Brain microvascular endothelial cell (primary cell): ENCODE measurements at regions not wholly inside any gene's neighbourhood (a gene's known extent, or its start where the extent isn't known, plus 50 kb on each side); places are given as distances from the start of the nearest gene placed in this dataset.

Experiments
- DNase-seq: peaks from one replicate; pipeline ENCODE4 v3.0.0-alpha.2; 2020
- H3K27ac ChIP-seq: fragments of 250-450 bp; sonication (Bioruptor Pico); 2 replicates; pipeline ENCODE4 v1.5.1; 2020; ENCODE audit warnings: mild to moderate bottlenecking, moderate library complexity
- H3K27me3 ChIP-seq: fragments of 250-450 bp; sonication (Bioruptor Pico); replicated peaks from 2 replicates; pipeline ENCODE4 v1.5.1; 2020; ENCODE audit warnings: mild to moderate bottlenecking
- H3K36me3 ChIP-seq: fragments of 250-450 bp; sonication (Bioruptor Pico); replicated peaks from 2 replicates; pipeline ENCODE4 v1.5.1; 2020; ENCODE audit warnings: mild to moderate bottlenecking
- H3K4me3 ChIP-seq: 2 replicates; pipeline ENCODE4 v1.5.1; 2011; ENCODE audit warnings: low read depth, mild to moderate bottlenecking, control low read depth, low read length, moderate library complexity
- in situ Hi-C: cut with HindIII; loops from 2 replicates; pipeline ENCODE4 v1.10.0; 2017; ENCODE audit warnings: low sequenced_read_pairs, low pct_ligation_motif_present
- TF ChIP-seq, protein P1 (sequence below): IDR thresholded peaks from 2 replicates; pipeline ENCODE4 v1.5.1; 2011; ENCODE audit warnings: low read depth, mild to moderate bottlenecking, moderate library complexity, low read length, control low read depth, inconsistent platforms; ENCODE audit errors: missing control alignments

DNA sequence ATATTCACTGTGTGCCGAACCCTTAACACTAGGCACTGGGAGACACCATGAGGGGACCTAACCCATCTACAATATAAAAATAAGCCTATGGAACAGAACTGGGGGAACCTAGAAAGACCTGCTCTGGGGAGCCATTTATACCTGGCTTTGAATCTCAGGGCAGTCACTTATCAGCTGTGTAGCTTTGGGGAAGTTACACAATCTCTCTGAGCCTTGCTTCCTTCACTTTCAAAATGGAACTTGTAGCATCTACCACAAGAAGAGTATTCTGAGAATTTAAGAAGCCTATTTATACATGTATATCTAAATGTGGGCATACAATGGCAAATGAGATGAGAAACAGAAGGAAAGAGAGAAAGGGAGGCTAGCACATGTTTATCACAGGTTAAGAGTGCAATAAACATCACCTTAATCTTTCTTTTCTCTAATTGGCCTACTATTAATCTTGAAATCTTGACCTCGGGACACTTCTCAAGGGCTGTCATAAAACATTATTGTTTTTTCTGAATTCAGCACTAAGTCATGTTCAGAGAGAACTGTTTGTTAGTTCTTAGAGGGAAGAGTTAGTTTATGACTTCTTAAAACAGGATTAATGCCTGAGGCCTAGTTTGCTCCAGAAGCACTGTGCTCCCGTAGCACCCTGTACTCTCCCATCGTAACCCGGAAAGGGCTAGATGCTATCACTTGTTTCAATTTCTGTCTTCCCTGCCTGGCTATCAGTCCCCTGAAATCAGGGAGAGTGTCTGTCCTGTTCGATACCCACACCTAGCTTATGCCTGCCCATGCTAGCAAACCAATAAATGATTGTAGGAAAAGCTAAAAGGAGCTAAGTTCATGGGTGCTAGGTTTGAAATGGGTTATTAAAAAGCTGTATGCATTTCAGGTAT, 606.4 kb upstream of the CLINT1 start:
- in situ Hi-C loops, result no loop called here
- Histone ChIP-seq H3K4me3 (no peak overlapping the region), H3K36me3 (no peaks in the 10 kb centered on the region), H3K27me3 (no peaks in the 10 kb centered on the region), H3K27ac (no peak overlapping the region)
- TF ChIP-seq, protein P1, sequence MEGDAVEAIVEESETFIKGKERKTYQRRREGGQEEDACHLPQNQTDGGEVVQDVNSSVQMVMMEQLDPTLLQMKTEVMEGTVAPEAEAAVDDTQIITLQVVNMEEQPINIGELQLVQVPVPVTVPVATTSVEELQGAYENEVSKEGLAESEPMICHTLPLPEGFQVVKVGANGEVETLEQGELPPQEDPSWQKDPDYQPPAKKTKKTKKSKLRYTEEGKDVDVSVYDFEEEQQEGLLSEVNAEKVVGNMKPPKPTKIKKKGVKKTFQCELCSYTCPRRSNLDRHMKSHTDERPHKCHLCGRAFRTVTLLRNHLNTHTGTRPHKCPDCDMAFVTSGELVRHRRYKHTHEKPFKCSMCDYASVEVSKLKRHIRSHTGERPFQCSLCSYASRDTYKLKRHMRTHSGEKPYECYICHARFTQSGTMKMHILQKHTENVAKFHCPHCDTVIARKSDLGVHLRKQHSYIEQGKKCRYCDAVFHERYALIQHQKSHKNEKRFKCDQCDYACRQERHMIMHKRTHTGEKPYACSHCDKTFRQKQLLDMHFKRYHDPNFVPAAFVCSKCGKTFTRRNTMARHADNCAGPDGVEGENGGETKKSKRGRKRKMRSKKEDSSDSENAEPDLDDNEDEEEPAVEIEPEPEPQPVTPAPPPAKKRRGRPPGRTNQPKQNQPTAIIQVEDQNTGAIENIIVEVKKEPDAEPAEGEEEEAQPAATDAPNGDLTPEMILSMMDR, result no peak
- no peak for DNase-seq

DNA sequence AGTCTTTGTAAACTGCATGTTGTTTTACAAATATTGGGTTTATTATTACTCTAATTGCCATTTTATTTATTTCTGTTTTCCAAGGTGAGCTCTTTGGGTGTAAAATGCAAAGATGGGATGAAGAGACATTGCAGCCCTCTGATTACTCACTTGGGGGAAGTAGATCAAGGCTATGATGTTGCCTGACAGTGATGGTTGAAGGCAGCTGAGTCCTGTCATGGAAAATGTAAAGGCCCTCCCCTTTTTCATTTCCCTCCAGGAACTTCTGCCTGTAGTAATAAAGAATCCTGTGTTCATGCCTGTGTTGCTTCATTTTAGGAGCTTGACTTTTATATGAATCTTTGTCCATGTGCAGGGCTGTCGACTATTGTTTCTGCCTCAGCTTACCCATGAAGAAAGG, 605.4 kb upstream of the CLINT1 start:
- H3K27ac ChIP-seq, result no peak overlapping the region
- no peak overlapping the region for H3K4me3 ChIP-seq
- TF ChIP-seq, protein P1, result no peak
- no peak for DNase-seq
- in situ Hi-C loops, result no loop called here
- H3K27me3 ChIP-seq, result no peaks in the 10 kb centered on the region
- H3K36me3 ChIP-seq, result no peaks in the 10 kb centered on the region

DNA sequence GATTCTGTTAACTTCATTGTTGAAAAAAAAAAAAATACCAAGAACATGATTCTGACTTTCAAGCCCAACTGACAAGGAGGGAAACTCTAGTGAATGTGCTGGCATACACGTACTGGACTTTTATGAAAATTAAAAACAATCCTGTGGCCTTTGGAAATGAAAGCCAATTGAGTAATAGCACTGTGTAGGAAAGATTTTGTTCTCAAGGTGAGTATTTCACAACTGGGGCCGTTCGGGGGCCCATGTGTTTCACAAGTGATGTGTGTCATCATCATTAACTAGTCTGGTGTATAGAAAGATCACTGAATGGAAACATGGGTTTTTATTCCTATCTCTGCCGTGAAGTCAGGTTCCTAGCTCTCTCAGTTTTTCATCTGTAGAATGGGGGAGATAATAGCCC, 605.0 kb upstream of the CLINT1 start:
- Histone ChIP-seq H3K4me3 (no peak overlapping the region), H3K27ac (no peak overlapping the region), H3K36me3 (no peaks in the 10 kb centered on the region), H3K27me3 (no peaks in the 10 kb centered on the region)
- in situ Hi-C loops, result no loop called here
- DNase-seq, result no peak
- TF ChIP-seq, protein P1, result no peak

DNA sequence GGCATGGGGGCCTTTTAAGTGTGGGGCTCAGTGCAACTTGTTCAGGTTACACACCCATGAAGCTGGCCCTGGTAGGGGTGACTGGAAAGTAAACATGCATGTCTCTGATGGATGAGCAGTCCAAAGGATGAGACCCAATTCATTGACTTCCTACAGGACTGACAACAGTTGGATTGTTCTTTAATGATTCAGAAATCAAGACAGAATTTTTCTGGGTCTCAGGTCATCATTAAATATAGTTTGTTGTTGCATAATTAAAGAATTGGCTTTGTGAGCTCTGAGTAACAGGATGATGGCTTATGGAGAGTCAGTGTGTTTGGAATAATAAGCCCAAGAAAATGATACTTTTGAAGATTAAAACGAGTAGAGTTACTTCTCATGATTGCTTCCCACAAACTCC, 604.2 kb upstream of the CLINT1 start:
- Histone ChIP-seq H3K4me3 (no peak overlapping the region), H3K36me3 (no peaks in the 10 kb centered on the region), H3K27ac (no peak overlapping the region), H3K27me3 (no peaks in the 10 kb centered on the region)
- in situ Hi-C loops, result no loop called here
- DNase-seq, result no peak
- TF ChIP-seq, protein P1, result no peak

DNA sequence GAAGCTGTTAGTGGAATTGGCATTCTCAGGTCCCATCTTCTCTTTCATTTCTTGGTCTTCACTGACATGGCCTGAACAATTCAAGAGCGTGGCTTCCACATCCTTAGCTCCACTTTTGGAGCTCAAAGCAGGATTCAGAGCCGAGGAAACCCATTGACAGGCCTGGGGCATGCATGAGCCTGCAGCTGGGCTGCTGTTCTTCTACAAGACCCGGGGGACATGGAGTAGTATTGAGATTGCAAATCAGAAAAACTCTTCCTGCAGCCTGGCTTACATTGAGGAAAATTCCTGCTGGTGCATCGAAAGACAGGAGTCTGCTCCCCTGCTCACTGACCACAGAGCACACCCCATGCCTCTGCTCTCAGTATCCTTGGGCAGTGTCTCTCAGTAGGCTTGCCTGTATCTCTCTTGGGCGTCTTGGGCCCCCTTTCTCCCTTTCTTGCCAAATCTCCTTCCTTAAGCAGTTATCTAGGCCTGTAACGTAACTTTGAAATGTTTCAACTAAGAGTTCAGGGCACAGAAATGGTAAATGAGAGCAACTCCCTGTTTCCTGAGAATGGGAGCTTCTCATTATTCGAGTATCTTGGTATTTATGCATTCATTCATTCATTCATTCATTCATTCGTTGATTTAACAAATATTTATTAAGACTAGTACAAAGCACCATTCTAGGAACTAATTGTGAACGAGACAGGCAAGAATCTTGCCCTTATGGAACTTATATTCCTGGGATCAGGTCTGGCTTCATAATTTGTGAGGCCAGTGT, 603.6 kb upstream of the CLINT1 start:
- H3K4me3 ChIP-seq, result no peak overlapping the region
- TF ChIP-seq, protein P1, result no peak
- no peak for DNase-seq
- no peak overlapping the region for H3K27ac ChIP-seq
- H3K36me3 ChIP-seq, result no peaks in the 10 kb centered on the region
- in situ Hi-C loops, result no loop called here
- H3K27me3 ChIP-seq, result no peaks in the 10 kb centered on the region
